ENCODE measurements at regions not wholly inside any gene's neighbourhood (a gene's known extent, or its start where the extent isn't known, plus 50 kb on each side); places are given as distances from the start of the nearest gene placed in this dataset.

- no peaks in the 10 kb centered on the region for H3K36me3 ChIP-seq (ENCODE audit: control insufficient read depth in 2 of 4, insufficient read depth in 4 of 4, low read length in 3 of 4)
- no peak overlapping the region for H3K9ac ChIP-seq (replicated peaks in 1 of 4; ENCODE audit: extremely low read depth in 1 of 4, low read depth in 3 of 4, low read length in 3 of 4)
- no peak overlapping the region for H2BK5ac ChIP-seq (ENCODE audit: low read depth, low read length)
- H4K5ac ChIP-seq (ENCODE audit: insufficient read length, low read depth, low read length), result no peak overlapping the region
- no peak overlapping the region for H3K27ac ChIP-seq (ENCODE audit: low read depth, low read length)
- ChIA-PET CTCF (ENCODE audit: partially characterized antibody) (no interaction called here), POLR2A (ENCODE audit: partially characterized antibody) (no interaction called here)
- H3K4ac ChIP-seq (replicated peaks; ENCODE audit: insufficient read length, low read depth, low read length), result no peak overlapping the region
- no peak overlapping the region for H3K4me2 ChIP-seq (ENCODE audit: insufficient read depth in 1 of 2, low read depth in 2 of 2, low read length in 2 of 2)
- H3K23me2 ChIP-seq (ENCODE audit: low read depth, low read length), result no peaks in the 10 kb centered on the region
- WGBS, 2 experiments (ENCODE audit: extremely low coverage in 1 of 2, insufficient coverage in 1 of 2, insufficient read length in 1 of 2, insufficient replicate concordance in 2 of 2, low coverage in 1 of 2, low lambda C conversion rate in 2 of 2, missing lambda C conversion rate in 1 of 2), result 91% methylated on average over 2 of the region's 2 CpGs; no CpG with 5 or more reads in 1 of the 2 experiments
- H3K23ac ChIP-seq (ENCODE audit: insufficient read length), result no peak overlapping the region
- no peak overlapping the region for H4K8ac ChIP-seq (ENCODE audit: extremely low read depth, insufficient read depth, low read length)
- H3K27me3 ChIP-seq (replicated peaks in 1 of 4; ENCODE audit: control insufficient read depth in 3 of 4, extremely low read depth in 1 of 4, insufficient read depth in 3 of 4, low read length in 3 of 4), result no peaks in the 10 kb centered on the region
- FAIRE-seq (no peak), DNase-seq (ENCODE audit: low read depth in 1 of 2, low spot score in 2 of 2) (no peak)
- no peak overlapping the region for H3K18ac ChIP-seq (ENCODE audit: extremely low read depth, low read length)
- no peaks in the 10 kb centered on the region for H4K20me1 ChIP-seq (replicated peaks in 1 of 2; ENCODE audit: control insufficient read depth in 1 of 2, insufficient read depth in 2 of 2, low read length in 2 of 2)
- H2BK120ac ChIP-seq (replicated peaks; ENCODE audit: low read depth, low read length), result no peak overlapping the region
- H3K4me3 ChIP-seq (ENCODE audit: extremely low read depth in 1 of 4, insufficient read depth in 2 of 4, low read depth in 3 of 4, low read length in 4 of 4), result no peak overlapping the region
- no peak overlapping the region for H3K56ac ChIP-seq (replicated peaks; ENCODE audit: insufficient read length, low read depth, low read length)
- H3K14ac ChIP-seq (ENCODE audit: insufficient read length), result no peak overlapping the region
- H3K79me1 ChIP-seq (ENCODE audit: low read depth, low read length), result no peaks in the 10 kb centered on the region
- H4K91ac ChIP-seq (replicated peaks; ENCODE audit: insufficient read length, low read length), result no peak overlapping the region
- no peak overlapping the region for H2AFZ ChIP-seq (ENCODE audit: low read length)
- H3K79me2 ChIP-seq (ENCODE audit: control insufficient read depth in 1 of 2, insufficient read depth in 2 of 2, low read length in 2 of 2), result no peaks in the 10 kb centered on the region
- no peak overlapping the region for H2BK20ac ChIP-seq (ENCODE audit: low read length)
- no peak overlapping the region for H2AK5ac ChIP-seq (ENCODE audit: low read depth, low read length)
- H3K9me3 ChIP-seq (ENCODE audit: insufficient read depth in 2 of 2, low read depth in 1 of 2, low read length in 1 of 2), result no peaks in the 10 kb centered on the region
- no peaks in the 10 kb centered on the region for H3K4me1 ChIP-seq (replicated peaks in 1 of 4; ENCODE audit: control insufficient read depth in 3 of 4, insufficient read depth in 4 of 4, low read length in 3 of 4)
- no peak for TF ChIP-seq TBP (IDR thresholded peaks at IDR 0.05; ENCODE audit: low read depth, low read length)
- TF ChIP-seq SUZ12 (IDR thresholded peaks at IDR 0.05; ENCODE audit: low read length), result no peak
- no peak for TF ChIP-seq RBBP5 (IDR thresholded peaks at IDR 0.05; ENCODE audit: borderline replicate concordance, low read depth, low read length)
- TF ChIP-seq EZH2 (IDR thresholded peaks at IDR 0.05; ENCODE audit: low read depth, low read length, severe bottlenecking), result no peak
- no peak for TF ChIP-seq SIN3A (conservative IDR thresholded peaks at IDR 0.05 in 1 of 2, IDR thresholded peaks at IDR 0.05 in 1 of 2; ENCODE audit: low read depth in 1 of 2, low read length in 2 of 2)
- TF ChIP-seq CEBPB (IDR thresholded peaks at IDR 0.05; ENCODE audit: low read depth, low read length), result no peak
- no peak overlapping the region for H2BK12ac ChIP-seq (ENCODE audit: low read depth, low read length)
- H2BK15ac ChIP-seq (ENCODE audit: low read length), result no peak overlapping the region
These were observed 207.1 kb upstream of the SLITRK6 start for GRCh38 chr13:86006317-86006716.
